HepG2 (cell line): ENCODE measurements at regions not wholly inside any gene's neighbourhood (a gene's known extent, or its start where the extent isn't known, plus 50 kb on each side); places are given as distances from the start of the nearest gene placed in this dataset.
A peak's percentile ranks its signal among the peaks of the same experiment; 100 is the strongest.

Source experiments
- ATAC-seq: fragments of 200-7000 bp; cut with Tn5 transposase; 3 replicates; pipeline ENCODE4 v1.9.1; 2020; ENCODE audit warnings: mild to moderate bottlenecking, moderate library complexity
- BruUV-seq: library from RNA; stranded (reverse); fragments of 400-500 nt; replicated peaks from 2 replicates; lab custom pipeline; 2021; lab: Mats Ljungman, UMichigan
- CTCF ChIA-PET: fragments of 300-600 bp; formaldehyde crosslinking; extraction: SDS; loops from one replicate; lab custom pipeline; 2021; ENCODE audit warnings: low total read pairs, inconsistent platforms, low intra/inter-chr PET ratio; lab: Yijun Ruan, JAX
- POLR2A ChIA-PET: fragments of 350-600 bp; sonication (Branson Sonifier 250); formaldehyde crosslinking; loops from one replicate; lab custom pipeline; 2020; ENCODE audit warnings: antibody characterized with exemption, inconsistent platforms; lab: Yijun Ruan, JAX
- DNase-seq: peaks from one replicate; pipeline ENCODE4 v3.0.0-alpha.2; 2015; ENCODE audit warnings: low spot score
- FAIRE-seq: peaks from 3 replicates; lab custom pipeline; 2011; peaks lifted over from hg19 to GRCh38; lab: Jason Lieb, UNC
- H2AFZ ChIP-seq: one replicate; pipeline ENCODE4 v1.6.1; 2011; ENCODE audit warnings: low read length, inconsistent platforms
- H3K27ac ChIP-seq: fragments of 300-600 bp; 3 replicates; pipeline ENCODE4 v1.8.0; 2011; ENCODE audit warnings: mixed run types, mild to moderate bottlenecking, mixed read lengths, low read length, inconsistent platforms; ENCODE audit not compliant: insufficient read depth; ENCODE audit errors: extremely low read length
- H3K27me3 ChIP-seq, 2 experiments: fragments of 200-600 bp in 1 of 2; 2 replicates in 1 of 2; 3 replicates in 1 of 2; pipeline versions ENCODE4 v1.6.0 to v1.8.0; 2011; ENCODE audit warnings: low read length in 2 of 2, mild to moderate bottlenecking in 2 of 2, moderate library complexity in 2 of 2, inconsistent platforms in 1 of 2; ENCODE audit not compliant: insufficient read depth in 2 of 2, control insufficient read depth in 1 of 2
- H3K36me3 ChIP-seq, 2 experiments: fragments of 200-600 bp in 1 of 2; replicated peaks in 1 of 2; 2 replicates in 1 of 2; 3 replicates in 1 of 2; pipeline versions ENCODE4 v1.5.1 to v1.8.0; 2011; ENCODE audit warnings: low read length in 2 of 2, inconsistent platforms in 1 of 2; ENCODE audit not compliant: insufficient read depth in 2 of 2, control insufficient read depth in 1 of 2
- H3K4me1 ChIP-seq: 2 replicates; pipeline ENCODE4 v1.5.1; 2012; ENCODE audit warnings: low read length, inconsistent platforms; ENCODE audit not compliant: insufficient read depth
- H3K4me2 ChIP-seq: 2 replicates; pipeline ENCODE4 v1.6.0; 2011; ENCODE audit warnings: low read depth, low read length, inconsistent platforms
- H3K4me3 ChIP-seq, 3 experiments: fragments of 200-600 bp in 1 of 3; sonication (generic), shearing (Covaris generic) in 1 of 3; replicated peaks in 1 of 3; 2 replicates each; pipeline ENCODE4 v1.5.1; 2011 to 2016; ENCODE audit warnings: low read length in 3 of 3, inconsistent platforms in 2 of 3, low read depth in 2 of 3, mild to moderate bottlenecking in 2 of 3, control low read depth in 1 of 3, mixed read lengths in 1 of 3; ENCODE audit not compliant: insufficient read depth in 1 of 3
- H3K79me2 ChIP-seq: one replicate; pipeline ENCODE4 v1.6.1; 2011; ENCODE audit warnings: low read length, inconsistent platforms; ENCODE audit not compliant: insufficient read depth
- H3K9ac ChIP-seq: 2 replicates; pipeline ENCODE4 v1.6.0; 2011; ENCODE audit warnings: mild to moderate bottlenecking, low read depth, low read length, inconsistent platforms; ENCODE audit not compliant: insufficient read depth
- H3K9me3 ChIP-seq: 2 replicates; pipeline ENCODE4 v1.5.1; 2012; ENCODE audit warnings: mild to moderate bottlenecking, low read length
- H4K20me1 ChIP-seq: 2 replicates; pipeline ENCODE4 v1.6.0; 2011; ENCODE audit warnings: inconsistent platforms, mild to moderate bottlenecking, low read length, moderate library complexity; ENCODE audit not compliant: insufficient read depth
- NRL ChIP-seq: sonication (generic); formaldehyde crosslinking; IDR thresholded peaks from 2 replicates; pipeline ENCODE4 v1.5.0; 2020; ENCODE audit warnings: missing genetic modification reagents, mild to moderate bottlenecking, moderate library complexity, borderline replicate concordance
- ZKSCAN8 ChIP-seq: IDR thresholded peaks from 2 replicates; pipeline ENCODE4 v1.6.1; 2016; ENCODE audit warnings: borderline replicate concordance, missing genetic modification reagents, missing compliant biosample characterization
- ZNF260 ChIP-seq: sonication (generic); formaldehyde crosslinking; IDR thresholded peaks from 2 replicates; pipeline ENCODE4 v1.4.0; 2020; ENCODE audit warnings: missing genetic modification reagents, low read depth, mild to moderate bottlenecking, borderline replicate concordance
- ZNF451 ChIP-seq: sonication (generic); formaldehyde crosslinking; IDR thresholded peaks from 2 replicates; pipeline ENCODE4 v1.5.0; 2020; ENCODE audit warnings: mild to moderate bottlenecking, missing genetic modification reagents
- ZNF484 ChIP-seq: sonication (generic); formaldehyde crosslinking; IDR thresholded peaks from 2 replicates; pipeline ENCODE4 v1.5.1; 2020; ENCODE audit warnings: mild to moderate bottlenecking, low read depth, missing genetic modification reagents, borderline replicate concordance
- ZNF567 ChIP-seq: sonication (generic); formaldehyde crosslinking; IDR thresholded peaks from 2 replicates; pipeline ENCODE4 v1.8.1; 2023; ENCODE audit warnings: mild to moderate bottlenecking, missing genetic modification reagents, borderline replicate concordance
- whole genome bisulfite sequencing: methylation state at CpG from one replicate; pipeline ENCODE4 v1.1.6; 2017; ENCODE audit warnings: low lambda C conversion rate; 5-methylcytosine and 5-hydroxymethylcytosine counted together
- in situ Hi-C: cut with HindIII; loops from 2 replicates; pipeline ENCODE4 v1.10.0; 2017; ENCODE audit warnings: low pct_unique_long_range_greater_than_20kb; ENCODE audit not compliant: extremely low pct_ligation_motif_present
- intact Hi-C: fragments of 100-400 bp; cut with micrococcal nuclease; formaldehyde crosslinking; loops from one replicate; pipeline ENCODE4 v1.10.0; 2022; ENCODE audit not compliant: unreplicated experiment
- TF ChIP-seq, protein P1 (sequence below): sonication (generic); formaldehyde crosslinking; IDR thresholded peaks from 2 replicates; pipeline ENCODE4 v1.5.0; 2020; ENCODE audit warnings: mild to moderate bottlenecking, missing genetic modification reagents, borderline replicate concordance
- TF ChIP-seq, protein P2 (sequence below): sonication (generic); formaldehyde crosslinking; IDR thresholded peaks from 2 replicates; pipeline ENCODE4 v1.4.0; 2020; ENCODE audit warnings: missing genetic modification reagents
- TF ChIP-seq, protein P3 (sequence below): sonication (generic); formaldehyde crosslinking; IDR thresholded peaks from 2 replicates; pipeline ENCODE4 v1.9.0; 2021; ENCODE audit warnings: mild to moderate bottlenecking, missing genetic modification reagents

DNA sequence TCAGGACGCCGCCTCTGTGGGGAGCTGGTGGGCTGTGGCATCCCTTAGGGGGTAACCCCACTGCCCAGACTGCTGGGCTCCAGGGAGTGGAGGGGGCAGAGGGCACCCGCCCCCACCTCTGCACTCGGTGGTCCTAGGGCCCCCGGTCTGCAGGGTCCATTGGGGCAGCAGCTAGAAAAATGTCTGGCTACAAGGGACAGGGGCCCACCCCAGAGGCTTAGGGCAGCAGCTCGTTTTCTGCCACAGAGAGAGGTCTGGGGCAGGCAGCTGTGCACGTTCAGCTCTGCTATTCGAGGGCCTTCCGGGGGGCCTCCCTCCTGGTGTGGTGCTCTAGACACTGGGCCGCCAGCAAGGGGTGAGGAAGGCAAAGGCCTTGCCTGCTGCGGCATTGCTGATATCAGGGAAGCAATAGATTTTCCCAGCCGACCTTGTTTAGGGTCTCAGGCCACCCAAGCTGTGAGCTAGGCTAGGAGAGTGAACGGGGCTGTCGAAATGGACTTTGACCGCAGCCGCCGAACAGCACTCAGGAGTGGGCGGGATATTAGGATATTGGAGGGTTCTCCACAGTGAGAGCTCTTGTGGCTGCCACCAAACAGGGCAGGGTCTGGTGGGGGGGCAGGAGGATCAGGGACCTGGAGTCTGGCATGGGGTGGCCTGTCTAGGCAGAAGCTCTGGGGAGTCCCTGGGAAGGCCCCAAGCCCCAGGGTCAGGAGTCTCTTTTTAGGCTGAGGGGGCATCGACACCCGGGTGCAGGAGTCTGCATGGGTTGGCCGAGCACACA is 61.4 kb upstream of the KLF13 start (continued):
- TF ChIP-seq, protein P1, sequence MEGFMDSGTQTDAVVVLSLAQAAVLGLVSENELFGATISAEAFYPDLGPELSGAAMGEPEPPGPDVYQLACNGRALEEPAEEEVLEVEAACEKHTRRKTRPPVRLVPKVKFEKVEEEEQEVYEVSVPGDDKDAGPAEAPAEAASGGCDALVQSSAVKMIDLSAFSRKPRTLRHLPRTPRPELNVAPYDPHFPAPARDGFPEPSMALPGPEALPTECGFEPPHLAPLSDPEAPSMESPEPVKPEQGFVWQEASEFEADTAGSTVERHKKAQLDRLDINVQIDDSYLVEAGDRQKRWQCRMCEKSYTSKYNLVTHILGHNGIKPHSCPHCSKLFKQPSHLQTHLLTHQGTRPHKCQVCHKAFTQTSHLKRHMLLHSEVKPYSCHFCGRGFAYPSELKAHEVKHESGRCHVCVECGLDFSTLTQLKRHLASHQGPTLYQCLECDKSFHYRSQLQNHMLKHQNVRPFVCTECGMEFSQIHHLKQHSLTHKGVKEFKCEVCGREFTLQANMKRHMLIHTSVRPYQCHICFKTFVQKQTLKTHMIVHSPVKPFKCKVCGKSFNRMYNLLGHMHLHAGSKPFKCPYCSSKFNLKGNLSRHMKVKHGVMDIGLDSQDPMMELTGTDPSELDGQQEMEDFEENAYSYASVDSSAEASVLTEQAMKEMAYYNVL = 0 out of 2 replicates have a peak, but pooled peaks have one; percentile 58
- no peak for TF ChIP-seq ZNF260 (CRISPR knock-in tag)
- no peak for TF ChIP-seq ZKSCAN8 (CRISPR knock-in tag)
- TF ChIP-seq ZNF451 = peak; percentile 13; the same call in 1 of the 2 replicates
- TF ChIP-seq, protein P2, sequence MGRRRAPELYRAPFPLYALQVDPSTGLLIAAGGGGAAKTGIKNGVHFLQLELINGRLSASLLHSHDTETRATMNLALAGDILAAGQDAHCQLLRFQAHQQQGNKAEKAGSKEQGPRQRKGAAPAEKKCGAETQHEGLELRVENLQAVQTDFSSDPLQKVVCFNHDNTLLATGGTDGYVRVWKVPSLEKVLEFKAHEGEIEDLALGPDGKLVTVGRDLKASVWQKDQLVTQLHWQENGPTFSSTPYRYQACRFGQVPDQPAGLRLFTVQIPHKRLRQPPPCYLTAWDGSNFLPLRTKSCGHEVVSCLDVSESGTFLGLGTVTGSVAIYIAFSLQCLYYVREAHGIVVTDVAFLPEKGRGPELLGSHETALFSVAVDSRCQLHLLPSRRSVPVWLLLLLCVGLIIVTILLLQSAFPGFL (CRISPR knock-in tag) = no peak

DNA sequence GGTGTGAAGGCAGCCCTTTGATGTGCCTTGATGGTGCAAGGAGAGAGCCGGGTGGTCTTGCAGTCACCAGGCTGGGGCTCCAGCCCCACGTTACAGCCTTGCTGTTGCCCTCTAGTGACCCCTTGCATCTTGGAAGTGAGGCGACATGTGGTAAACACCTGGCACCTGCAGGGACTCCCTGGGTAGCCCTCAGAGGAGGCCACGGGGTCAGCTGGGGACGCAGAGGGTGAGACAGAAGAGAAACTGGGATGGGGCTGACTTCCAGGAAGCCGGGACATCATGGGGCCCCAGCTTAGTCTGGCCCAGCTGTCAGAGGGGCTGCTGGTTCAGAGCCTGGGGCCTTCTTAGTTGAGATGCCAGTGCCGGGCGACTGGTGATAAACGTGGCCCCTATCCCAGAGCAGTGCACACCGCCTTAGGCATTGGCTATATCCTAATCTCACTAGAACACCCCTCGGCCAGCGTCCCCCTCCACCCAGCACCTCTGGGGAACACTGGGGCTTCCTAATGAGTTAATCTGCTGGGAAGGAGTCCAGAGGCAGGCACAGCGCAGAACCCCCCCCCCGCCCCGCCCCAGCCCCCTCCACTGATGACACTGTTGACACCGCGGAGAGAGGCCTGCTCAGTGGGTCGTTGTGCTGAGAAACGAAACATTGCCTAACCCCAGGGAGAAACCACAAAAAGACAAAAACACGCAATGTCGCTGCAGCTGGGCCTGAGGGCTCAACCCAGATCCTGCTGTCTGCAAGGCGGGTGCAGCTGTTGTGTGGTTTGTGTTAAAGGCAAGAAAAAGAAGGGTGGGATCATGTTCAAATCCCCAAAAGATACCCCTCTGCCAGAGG is 60.5 kb upstream of the KLF13 start:
- no peaks in the 10 kb centered on the region for H4K20me1 ChIP-seq
- peak overlapping the region; percentile 98 for H3K4me2 ChIP-seq
- H3K4me1 ChIP-seq = peaks cover 76% of the 10 kb centered on the region
- no peaks in the 10 kb centered on the region for H3K79me2 ChIP-seq
- FAIRE-seq = no peak
- no peaks in the 10 kb centered on the region for H3K36me3 ChIP-seq
- ChIA-PET POLR2A (interaction anchor here (0.9 to 3.4 kb wide), 14 partner anchors 9 to 169 kb away, joined by 3 to 26 read pairs (median 8); partner anchors contain the start of gene KLF13), CTCF (no interaction called here)
- 0 out of 5 replicates have a peak, but pooled peaks cover 0 to 1% of the 10 kb centered on the region in 2 experiments for H3K27me3 ChIP-seq
- H3K9me3 ChIP-seq = no peaks in the 10 kb centered on the region
- peak; percentile 41 for ATAC-seq
- BruUV-seq = no TSS peak
- WGBS = 4% methylated on average over 9 of the region's 22 CpGs
- intact Hi-C loops (no loop called here), in situ Hi-C loops (no loop called here)
- H3K27ac ChIP-seq = peak overlapping the region; percentile 77
- peak overlapping the region; percentile 65 for H3K9ac ChIP-seq
- no peak for DNase-seq
- peak overlapping the region; percentile 24 to 69 (median 34); a peak in 5 of 6 replicates for H3K4me3 ChIP-seq
- no peak overlapping the region for H2AFZ ChIP-seq
- TF ChIP-seq ZNF567 (CRISPR knock-in tag) (no peak), NRL (CRISPR knock-in tag) (no peak; the same call in 1 of the 2 replicates), ZNF484 (CRISPR knock-in tag) (no peak)
- TF ChIP-seq, protein P3, sequence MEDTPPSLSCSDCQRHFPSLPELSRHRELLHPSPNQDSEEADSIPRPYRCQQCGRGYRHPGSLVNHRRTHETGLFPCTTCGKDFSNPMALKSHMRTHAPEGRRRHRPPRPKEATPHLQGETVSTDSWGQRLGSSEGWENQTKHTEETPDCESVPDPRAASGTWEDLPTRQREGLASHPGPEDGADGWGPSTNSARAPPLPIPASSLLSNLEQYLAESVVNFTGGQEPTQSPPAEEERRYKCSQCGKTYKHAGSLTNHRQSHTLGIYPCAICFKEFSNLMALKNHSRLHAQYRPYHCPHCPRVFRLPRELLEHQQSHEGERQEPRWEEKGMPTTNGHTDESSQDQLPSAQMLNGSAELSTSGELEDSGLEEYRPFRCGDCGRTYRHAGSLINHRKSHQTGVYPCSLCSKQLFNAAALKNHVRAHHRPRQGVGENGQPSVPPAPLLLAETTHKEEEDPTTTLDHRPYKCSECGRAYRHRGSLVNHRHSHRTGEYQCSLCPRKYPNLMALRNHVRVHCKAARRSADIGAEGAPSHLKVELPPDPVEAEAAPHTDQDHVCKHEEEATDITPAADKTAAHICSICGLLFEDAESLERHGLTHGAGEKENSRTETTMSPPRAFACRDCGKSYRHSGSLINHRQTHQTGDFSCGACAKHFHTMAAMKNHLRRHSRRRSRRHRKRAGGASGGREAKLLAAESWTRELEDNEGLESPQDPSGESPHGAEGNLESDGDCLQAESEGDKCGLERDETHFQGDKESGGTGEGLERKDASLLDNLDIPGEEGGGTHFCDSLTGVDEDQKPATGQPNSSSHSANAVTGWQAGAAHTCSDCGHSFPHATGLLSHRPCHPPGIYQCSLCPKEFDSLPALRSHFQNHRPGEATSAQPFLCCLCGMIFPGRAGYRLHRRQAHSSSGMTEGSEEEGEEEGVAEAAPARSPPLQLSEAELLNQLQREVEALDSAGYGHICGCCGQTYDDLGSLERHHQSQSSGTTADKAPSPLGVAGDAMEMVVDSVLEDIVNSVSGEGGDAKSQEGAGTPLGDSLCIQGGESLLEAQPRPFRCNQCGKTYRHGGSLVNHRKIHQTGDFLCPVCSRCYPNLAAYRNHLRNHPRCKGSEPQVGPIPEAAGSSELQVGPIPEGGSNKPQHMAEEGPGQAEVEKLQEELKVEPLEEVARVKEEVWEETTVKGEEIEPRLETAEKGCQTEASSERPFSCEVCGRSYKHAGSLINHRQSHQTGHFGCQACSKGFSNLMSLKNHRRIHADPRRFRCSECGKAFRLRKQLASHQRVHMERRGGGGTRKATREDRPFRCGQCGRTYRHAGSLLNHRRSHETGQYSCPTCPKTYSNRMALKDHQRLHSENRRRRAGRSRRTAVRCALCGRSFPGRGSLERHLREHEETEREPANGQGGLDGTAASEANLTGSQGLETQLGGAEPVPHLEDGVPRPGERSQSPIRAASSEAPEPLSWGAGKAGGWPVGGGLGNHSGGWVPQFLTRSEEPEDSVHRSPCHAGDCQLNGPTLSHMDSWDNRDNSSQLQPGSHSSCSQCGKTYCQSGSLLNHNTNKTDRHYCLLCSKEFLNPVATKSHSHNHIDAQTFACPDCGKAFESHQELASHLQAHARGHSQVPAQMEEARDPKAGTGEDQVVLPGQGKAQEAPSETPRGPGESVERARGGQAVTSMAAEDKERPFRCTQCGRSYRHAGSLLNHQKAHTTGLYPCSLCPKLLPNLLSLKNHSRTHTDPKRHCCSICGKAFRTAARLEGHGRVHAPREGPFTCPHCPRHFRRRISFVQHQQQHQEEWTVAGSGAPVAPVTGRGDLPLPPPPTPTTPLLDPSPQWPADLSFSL = peak; percentile 42; the same call in 1 of the 2 replicates
